GM12878 (cell line): ENCODE measurements at regions not wholly inside any gene's neighbourhood (a gene's known extent, or its start where the extent isn't known, plus 50 kb on each side); places are given as distances from the start of the nearest gene placed in this dataset.
A peak's percentile ranks its signal among the peaks of the same experiment; 100 is the strongest.

Experiments used
- ATAC-seq: fragments of 200-7000 bp; cut with Tn5 transposase; 3 replicates; pipeline ENCODE4 v1.9.1; 2020; ENCODE audit warnings: mild to moderate bottlenecking, moderate library complexity
- BruUV-seq: library from RNA; stranded (reverse); fragments of 400-500 nt; replicated peaks from 2 replicates; lab custom pipeline; 2021; lab: Mats Ljungman, UMichigan
- CTCF ChIA-PET: fragments of 300-600 bp; sonication (Branson Sonifier 250); formaldehyde crosslinking; extraction: SDS; loops from one replicate; lab custom pipeline; 2021; ENCODE audit warnings: inconsistent platforms; lab: Yijun Ruan, JAX
- POLR2A ChIA-PET: fragments of 350-600 bp; formaldehyde crosslinking; extraction: SDS; loops from one replicate; lab custom pipeline; 2021; ENCODE audit warnings: inconsistent platforms; lab: Charles Lee
- RAD21 ChIA-PET: fragments of 300-600 bp; sonication (Branson Sonifier 250); formaldehyde crosslinking; loops from one replicate; lab custom pipeline; 2023; ENCODE audit warnings: antibody characterized with exemption; ENCODE audit not compliant: unreplicated experiment; lab: Charles Lee
- SMC1A ChIA-PET: fragments of 300-600 bp; sonication (Branson Sonifier 250); formaldehyde crosslinking; loops from one replicate; lab custom pipeline; 2023; ENCODE audit not compliant: unreplicated experiment, uncharacterized antibody; lab: Charles Lee
- DNase-seq: peaks from one replicate; pipeline ENCODE4 v3.0.0-alpha.2; 2011; ENCODE audit warnings: low read depth, low spot score
- FAIRE-seq: peaks from 3 replicates; lab custom pipeline; 2011; peaks lifted over from hg19 to GRCh38; lab: Jason Lieb, UNC
- H2AFZ ChIP-seq: 2 replicates; pipeline ENCODE4 v1.6.0; 2011; ENCODE audit warnings: low read depth, low read length, control low read depth; ENCODE audit not compliant: control insufficient read depth
- H3K27ac ChIP-seq: 2 replicates; pipeline ENCODE4 v1.5.1; 2011; ENCODE audit warnings: control low read depth; ENCODE audit not compliant: control insufficient read depth, insufficient read depth
- H3K27me3 ChIP-seq, 2 experiments: replicated peaks in 1 of 2; 2 replicates each; pipeline versions ENCODE4 v1.6.0 to v1.6.1; 2011; ENCODE audit warnings: low read length in 1 of 2; ENCODE audit not compliant: control insufficient read depth in 2 of 2, insufficient read depth in 2 of 2
- H3K36me3 ChIP-seq, 2 experiments: 2 replicates each; pipeline ENCODE4 v1.5.1; 2011; ENCODE audit warnings: low read length in 1 of 2; ENCODE audit not compliant: control insufficient read depth in 2 of 2, insufficient read depth in 2 of 2
- H3K4me1 ChIP-seq: 2 replicates; pipeline ENCODE4 v1.6.1; 2011; ENCODE audit warnings: mild to moderate bottlenecking, low read length, moderate library complexity, mixed read lengths; ENCODE audit not compliant: control insufficient read depth, insufficient read depth
- H3K4me2 ChIP-seq: 2 replicates; pipeline ENCODE4 v1.6.0; 2011; ENCODE audit warnings: control low read depth; ENCODE audit not compliant: control insufficient read depth, insufficient read depth
- H3K4me3 ChIP-seq: fragments of 200-600 bp; sonication (generic); 2 replicates; pipeline ENCODE4 v1.5.1; 2016
- H3K79me2 ChIP-seq: 2 replicates; pipeline ENCODE4 v1.6.0; 2011; ENCODE audit warnings: low read length; ENCODE audit not compliant: control insufficient read depth, insufficient read depth
- H3K9ac ChIP-seq: 2 replicates; pipeline ENCODE4 v1.8.0; 2011; ENCODE audit warnings: low read length, control low read depth, mixed read lengths; ENCODE audit not compliant: control insufficient read depth, insufficient read depth
- H3K9me3 ChIP-seq: replicated peaks from 3 replicates; pipeline ENCODE4 v1.5.1; 2011; ENCODE audit warnings: mild to moderate bottlenecking, low read length; ENCODE audit not compliant: control insufficient read depth, insufficient read depth
- H4K20me1 ChIP-seq: 2 replicates; pipeline ENCODE4 v1.6.0; 2011; ENCODE audit not compliant: control insufficient read depth, insufficient read depth
- CBFB ChIP-seq: IDR thresholded peaks from 2 replicates; pipeline ENCODE4 v1.6.1; 2016; ENCODE audit warnings: antibody characterized with exemption, low read depth
- EGR1 ChIP-seq, 2 experiments: IDR thresholded peaks; 1 replicate in 1 of 2; 2 replicates in 1 of 2; pipeline ENCODE4 v1.6.1; 2011 to 2012; ENCODE audit warnings: low read depth in 2 of 2, low read length in 2 of 2, borderline replicate concordance in 1 of 2, mild to moderate bottlenecking in 1 of 2, moderate library complexity in 1 of 2
- HDAC6 ChIP-seq: fragments of 200-600 bp; sonication (generic); IDR thresholded peaks from one replicate; pipeline ENCODE4 v1.8.0; 2017; ENCODE audit warnings: antibody characterized with exemption; ENCODE audit not compliant: unreplicated experiment
- PAX5 ChIP-seq: IDR thresholded peaks from 2 replicates; pipeline ENCODE4 v1.6.1; 2011; ENCODE audit warnings: low read depth, low read length, borderline replicate concordance
- PML ChIP-seq: IDR thresholded peaks from 2 replicates; pipeline ENCODE4 v1.6.1; 2012; ENCODE audit warnings: low read length, inconsistent platforms
- STAT3 ChIP-seq: IDR thresholded peaks from 2 replicates; pipeline ENCODE4 v1.6.1; 2011; ENCODE audit warnings: low read depth, low read length, improper control_type of control experiment
- TBL1XR1 ChIP-seq: IDR thresholded peaks from 2 replicates; pipeline ENCODE4 v1.6.1; 2012; ENCODE audit warnings: low read depth, low read length, improper control_type of control experiment
- YBX1 ChIP-seq: fragments of 450-650 bp; IDR thresholded peaks from 2 replicates; pipeline ENCODE4 v1.6.1; 2016; ENCODE audit warnings: antibody characterized with exemption
- ZBED1 ChIP-seq: IDR thresholded peaks from 2 replicates; pipeline ENCODE4 v1.6.1; 2016; ENCODE audit warnings: borderline replicate concordance
- ZSCAN29 ChIP-seq: fragments of 450-650 bp; IDR thresholded peaks from 2 replicates; pipeline ENCODE4 v1.6.1; 2017; ENCODE audit warnings: mild to moderate bottlenecking, moderate library complexity
- WGBS: methylation state at CpG from one replicate; pipeline ENCODE4 v1.1.6; 2016; ENCODE audit warnings: low lambda C conversion rate; ENCODE audit not compliant: insufficient replicate concordance, insufficient coverage; ENCODE audit errors: missing lambda C conversion rate; 5-methylcytosine and 5-hydroxymethylcytosine counted together
- in situ Hi-C: fragments of 300-500 bp; cut with MboI; formaldehyde crosslinking; loops from 9 replicates; pipeline ENCODE4 v1.14.3; 2018; ENCODE audit warnings: mixed read lengths
- intact Hi-C: fragments of 100-400 bp; cut with micrococcal nuclease; formaldehyde crosslinking; loops from one replicate; pipeline ENCODE4 v1.14.2; 2022; ENCODE audit not compliant: unreplicated experiment
- TF ChIP-seq, protein P1 (sequence below): IDR thresholded peaks from 2 replicates; pipeline ENCODE4 v1.6.1; 2012; ENCODE audit warnings: mild to moderate bottlenecking, low read depth, low read length

DNA sequence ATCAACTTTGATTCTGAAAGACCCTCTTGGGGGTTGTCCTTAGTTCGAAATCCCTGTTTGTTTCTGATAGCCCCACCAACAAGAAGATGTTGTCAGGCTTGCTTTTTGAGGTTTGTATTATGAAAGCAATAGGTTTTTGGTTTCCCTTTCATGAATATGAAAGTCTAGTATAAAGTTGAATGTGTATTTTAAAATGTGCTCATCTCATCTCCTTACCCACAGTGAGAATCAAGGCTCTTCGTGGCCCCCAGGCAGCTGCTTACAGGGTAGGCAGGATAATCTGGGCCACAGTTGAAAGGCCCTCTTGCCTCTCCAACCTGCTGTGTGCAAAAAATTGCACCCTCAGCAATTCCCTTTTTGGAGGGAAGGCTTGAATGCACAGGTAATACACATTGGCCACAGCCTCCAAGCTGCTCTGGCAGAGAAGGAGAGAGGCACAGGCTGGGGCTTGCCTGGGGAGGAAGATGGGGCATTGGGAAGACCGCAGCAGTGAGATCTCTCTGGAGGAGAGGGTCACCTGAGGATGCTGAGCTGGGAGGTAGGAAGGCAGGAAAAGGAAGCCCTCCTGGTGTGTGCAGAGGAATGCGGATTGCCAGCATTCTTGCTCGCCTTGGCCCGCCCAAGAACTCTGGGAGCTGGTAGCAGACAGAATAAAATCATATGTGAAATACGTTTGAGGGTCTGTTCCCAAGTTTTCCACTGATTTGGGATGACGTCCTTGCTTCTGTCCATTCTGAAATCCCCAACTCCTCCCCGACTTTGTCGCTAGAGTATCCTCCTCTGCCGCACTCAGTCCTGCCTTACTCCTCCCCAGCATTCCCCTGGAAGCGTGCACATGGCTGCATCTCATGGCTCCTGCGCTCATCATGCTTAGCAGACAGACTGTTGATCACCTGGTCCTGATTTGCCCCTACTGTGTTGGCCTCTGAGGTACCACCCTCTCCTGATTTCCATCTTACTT, 196.4 kb downstream of the RPLP1 start:
- no peak overlapping the region for H3K4me3 ChIP-seq
- H3K27me3 ChIP-seq = peaks cover 0 to 9% of the 10 kb centered on the region in 2 experiments
- POLR2A ChIA-PET = interaction anchor here (0.6 kb wide), 1 partner anchor 14 kb away, joined by 5 read pairs; no protein-coding TSS in a partner anchor
- CTCF ChIA-PET = no interaction called here
- 0 out of 2 replicates have a peak overlapping the region, but pooled peaks have one; percentile 2 for H3K4me2 ChIP-seq
- SMC1A ChIA-PET = no interaction called here
- no peak for DNase-seq
- H2AFZ ChIP-seq = no peak overlapping the region
- RAD21 ChIA-PET = no interaction called here
- no peaks in the 10 kb centered on the region for H3K36me3 ChIP-seq
- no peaks in the 10 kb centered on the region for H3K79me2 ChIP-seq
- no peaks in the 10 kb centered on the region; the same call in 1 of the 2 replicates for H3K4me1 ChIP-seq
- no TSS peak for BruUV-seq
- no peak for TF ChIP-seq YBX1
- no peak for TF ChIP-seq EGR1 (IDR thresholded peaks at IDR 0.05; ENCODE audit: borderline replicate concordance in 1 of 2, low read depth in 2 of 2, low read length in 2 of 2)
- TF ChIP-seq STAT3 = no peak
- TF ChIP-seq PML = no peak
- TF ChIP-seq ZSCAN29 = no peak
- no peak for TF ChIP-seq CBFB
- no peak for TF ChIP-seq HDAC6
- no peak for TF ChIP-seq TBL1XR1
- TF ChIP-seq, protein P1, sequence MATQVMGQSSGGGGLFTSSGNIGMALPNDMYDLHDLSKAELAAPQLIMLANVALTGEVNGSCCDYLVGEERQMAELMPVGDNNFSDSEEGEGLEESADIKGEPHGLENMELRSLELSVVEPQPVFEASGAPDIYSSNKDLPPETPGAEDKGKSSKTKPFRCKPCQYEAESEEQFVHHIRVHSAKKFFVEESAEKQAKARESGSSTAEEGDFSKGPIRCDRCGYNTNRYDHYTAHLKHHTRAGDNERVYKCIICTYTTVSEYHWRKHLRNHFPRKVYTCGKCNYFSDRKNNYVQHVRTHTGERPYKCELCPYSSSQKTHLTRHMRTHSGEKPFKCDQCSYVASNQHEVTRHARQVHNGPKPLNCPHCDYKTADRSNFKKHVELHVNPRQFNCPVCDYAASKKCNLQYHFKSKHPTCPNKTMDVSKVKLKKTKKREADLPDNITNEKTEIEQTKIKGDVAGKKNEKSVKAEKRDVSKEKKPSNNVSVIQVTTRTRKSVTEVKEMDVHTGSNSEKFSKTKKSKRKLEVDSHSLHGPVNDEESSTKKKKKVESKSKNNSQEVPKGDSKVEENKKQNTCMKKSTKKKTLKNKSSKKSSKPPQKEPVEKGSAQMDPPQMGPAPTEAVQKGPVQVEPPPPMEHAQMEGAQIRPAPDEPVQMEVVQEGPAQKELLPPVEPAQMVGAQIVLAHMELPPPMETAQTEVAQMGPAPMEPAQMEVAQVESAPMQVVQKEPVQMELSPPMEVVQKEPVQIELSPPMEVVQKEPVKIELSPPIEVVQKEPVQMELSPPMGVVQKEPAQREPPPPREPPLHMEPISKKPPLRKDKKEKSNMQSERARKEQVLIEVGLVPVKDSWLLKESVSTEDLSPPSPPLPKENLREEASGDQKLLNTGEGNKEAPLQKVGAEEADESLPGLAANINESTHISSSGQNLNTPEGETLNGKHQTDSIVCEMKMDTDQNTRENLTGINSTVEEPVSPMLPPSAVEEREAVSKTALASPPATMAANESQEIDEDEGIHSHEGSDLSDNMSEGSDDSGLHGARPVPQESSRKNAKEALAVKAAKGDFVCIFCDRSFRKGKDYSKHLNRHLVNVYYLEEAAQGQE = no peak
- no peak for TF ChIP-seq ZBED1
- no peak for TF ChIP-seq PAX5
- no peak overlapping the region for H3K27ac ChIP-seq
- peak; percentile 20; the same call in 1 of the 3 replicates for ATAC-seq
- 44% methylated on average over 13 of the region's 13 CpGs for WGBS
- in situ Hi-C loops = no loop called here
- no peaks in the 10 kb centered on the region for H4K20me1 ChIP-seq
- no peak for FAIRE-seq
- H3K9ac ChIP-seq = no peak overlapping the region
- no peaks in the 10 kb centered on the region; the same call in 2 of the 3 replicates for H3K9me3 ChIP-seq
- intact Hi-C loops = no loop called here
